HCT116 (cell line): ENCODE measurements at regions not wholly inside any gene's neighbourhood (a gene's known extent, or its start where the extent isn't known, plus 50 kb on each side); places are given as distances from the start of the nearest gene placed in this dataset.

ENCODE experiments used
- ATAC-seq: fragments of 200-7000 bp; cut with Tn5 transposase; 2 replicates; pipeline ENCODE4 v1.9.1; 2020; ENCODE audit warnings: mild to moderate bottlenecking, moderate library complexity
- BruUV-seq: library from RNA; stranded (reverse); fragments of 400-500 nt; replicated peaks from 2 replicates; lab custom pipeline; 2021; lab: Mats Ljungman, UMichigan
- CTCF ChIA-PET: fragments of 300-600 bp; sonication (Branson Sonifier 250); formaldehyde crosslinking; loops from one replicate; lab custom pipeline; 2021; ENCODE audit warnings: antibody characterized with exemption; lab: Charles Lee
- POLR2A ChIA-PET: fragments of 300-600, 350-600 bp; sonication (Branson Sonifier 250); formaldehyde crosslinking; loops from one replicate; lab custom pipeline; 2021; ENCODE audit warnings: antibody characterized with exemption; lab: Charles Lee
- RAD21 ChIA-PET, 2 experiments: fragments of 300-600 bp; sonication (Branson Sonifier 250); formaldehyde crosslinking; loops; one replicate each; lab custom pipeline; 2023; ENCODE audit warnings: low total read pairs in 2 of 2; ENCODE audit not compliant: uncharacterized antibody in 2 of 2, unreplicated experiment in 2 of 2, low non-redundant PET in 1 of 2; lab: Charles Lee
- DNase-seq: peaks from one replicate; pipeline ENCODE4 v3.0.0-alpha.2; 2010; ENCODE audit warnings: low read depth, low spot score
- H2AFZ ChIP-seq: fragments of 200-600 bp; shearing (Covaris generic), sonication (generic); 2 replicates; pipeline ENCODE4 v1.6.1; 2017; ENCODE audit warnings: low read depth, mixed run types, mixed read lengths, antibody characterized with exemption, low read length; ENCODE audit not compliant: poor library complexity, severe bottlenecking
- H3K27ac ChIP-seq: 2 replicates; pipeline ENCODE4 v1.5.1; 2012; ENCODE audit warnings: low read depth, low read length
- H3K27me3 ChIP-seq: fragments of 200-600 bp; sonication (generic); 2 replicates; pipeline ENCODE4 v1.6.1; 2016; ENCODE audit warnings: mixed run types, low read length, mixed read lengths; ENCODE audit not compliant: insufficient read depth
- H3K36me3 ChIP-seq, 2 experiments: fragments of 200-500 bp in 1 of 2; fragments of 200-600 bp in 1 of 2; sonication (Bioruptor generic) in 1 of 2; sonication (generic) in 1 of 2; 2 replicates each; pipeline versions ENCODE4 v1.5.1 to v1.6.1; 2014 to 2016; ENCODE audit warnings: low read length in 2 of 2, inconsistent platforms in 1 of 2, mixed read lengths in 1 of 2, mixed run types in 1 of 2; ENCODE audit not compliant: insufficient read depth in 2 of 2, control insufficient read depth in 1 of 2
- H3K4me1 ChIP-seq, 2 experiments: fragments of 200-600 bp in 1 of 2; sonication (generic) in 1 of 2; 2 replicates each; pipeline versions ENCODE4 v1.5.1 to v1.6.1; 2012 to 2017; ENCODE audit warnings: low read length in 2 of 2, inconsistent platforms in 1 of 2, mild to moderate bottlenecking in 1 of 2, mixed read lengths in 1 of 2, mixed run types in 1 of 2, moderate library complexity in 1 of 2; ENCODE audit not compliant: insufficient read depth in 2 of 2, control insufficient read depth in 1 of 2
- H3K4me2 ChIP-seq: fragments of 200-600 bp; sonication (generic); 2 replicates; pipeline ENCODE4 v1.6.1; 2017; ENCODE audit warnings: mixed run types, low read length, mixed read lengths
- H3K4me3 ChIP-seq, 2 experiments: fragments of 200-600 bp in 1 of 2; sonication (generic) in 1 of 2; replicated peaks in 1 of 2; 2 replicates each; pipeline ENCODE4 v1.5.1; 2011 to 2016; ENCODE audit warnings: low read length in 2 of 2, control low read depth in 1 of 2, low read depth in 1 of 2, mild to moderate bottlenecking in 1 of 2, mixed read lengths in 1 of 2, mixed run types in 1 of 2
- H3K79me2 ChIP-seq: fragments of 200-600 bp; sonication (generic); 2 replicates; pipeline ENCODE4 v1.6.1; 2017; ENCODE audit warnings: mild to moderate bottlenecking, mixed run types, low read length, moderate library complexity, mixed read lengths; ENCODE audit not compliant: insufficient read depth
- H3K9ac ChIP-seq: fragments of 200-600 bp; sonication (generic); 2 replicates; pipeline ENCODE4 v1.6.1; 2016; ENCODE audit warnings: low read length, mixed read lengths
- H3K9me2 ChIP-seq: fragments of 200-600 bp; sonication (generic), shearing (Covaris generic); 2 replicates; pipeline ENCODE4 v1.6.1; 2017; ENCODE audit warnings: mixed run types, mild to moderate bottlenecking, moderate library complexity; ENCODE audit not compliant: insufficient read depth
- H3K9me3 ChIP-seq, 2 experiments: fragments of 200-500 bp in 1 of 2; fragments of 200-600 bp in 1 of 2; sonication (Bioruptor generic) in 1 of 2; sonication (generic) in 1 of 2; 2 replicates each; pipeline ENCODE4 v1.6.1; 2014 to 2017; ENCODE audit warnings: low read length in 2 of 2, mixed read lengths in 2 of 2, inconsistent platforms in 1 of 2, low read depth in 1 of 2, mild to moderate bottlenecking in 1 of 2, mixed run types in 1 of 2, moderate library complexity in 1 of 2; ENCODE audit not compliant: control insufficient read depth in 1 of 2, insufficient read depth in 1 of 2
- H4K20me1 ChIP-seq: fragments of 200-600 bp; sonication (generic), shearing (Covaris generic); 2 replicates; pipeline ENCODE4 v1.6.1; 2017; ENCODE audit warnings: mixed run types, mild to moderate bottlenecking, moderate library complexity; ENCODE audit not compliant: insufficient read depth
- ELF1 ChIP-seq: IDR thresholded peaks from 2 replicates; pipeline ENCODE4 v1.6.1; 2012; ENCODE audit warnings: low read depth, borderline replicate concordance
- EZH2phosphoT487 ChIP-seq: fragments of 200-600 bp; IDR thresholded peaks from 2 replicates; pipeline ENCODE4 v1.6.1; 2018; ENCODE audit warnings: antibody characterized with exemption, borderline replicate concordance
- FOSL1 ChIP-seq: IDR thresholded peaks from 2 replicates; pipeline ENCODE4 v1.6.1; 2012; ENCODE audit warnings: low read depth
- JUND ChIP-seq: IDR thresholded peaks from 2 replicates; pipeline ENCODE4 v1.6.1; 2012
- RAD21 ChIP-seq: IDR thresholded peaks from 2 replicates; pipeline ENCODE4 v1.6.1; 2012; ENCODE audit warnings: low read depth, mild to moderate bottlenecking
- SP1 ChIP-seq: IDR thresholded peaks from 2 replicates; pipeline ENCODE4 v1.6.1; 2012; ENCODE audit warnings: low read depth
- SRF ChIP-seq: IDR thresholded peaks from 2 replicates; pipeline ENCODE4 v1.6.1; 2012; ENCODE audit warnings: low read depth
- TCF7L2 ChIP-seq: IDR thresholded peaks from 2 replicates; pipeline ENCODE4 v1.7.0; 2011; ENCODE audit warnings: borderline replicate concordance, inconsistent platforms; ENCODE audit not compliant: insufficient read depth, insufficient read length; ENCODE audit errors: extremely low read depth
- YY1 ChIP-seq: IDR thresholded peaks from 2 replicates; pipeline ENCODE4 v1.6.1; 2011; ENCODE audit warnings: low read length, low read depth, moderate library complexity, mild to moderate bottlenecking; ENCODE audit not compliant: insufficient replicate concordance; ENCODE audit errors: extremely low read depth
- ZFX ChIP-seq: fragments of 450-650 bp; IDR thresholded peaks from 2 replicates; pipeline ENCODE4 v1.6.1; 2017
- ZNF274 ChIP-seq: fragments of 200-500 bp; sonication (Bioruptor generic); IDR thresholded peaks from 2 replicates; pipeline ENCODE4 v1.6.1; 2014; ENCODE audit warnings: mild to moderate bottlenecking, low read depth, low read length, inconsistent platforms
- intact Hi-C: fragments of 100-400 bp; cut with micrococcal nuclease; formaldehyde crosslinking; loops from 2 replicates; pipeline ENCODE4 v1.10.0; 2022
- TF ChIP-seq, protein P1 (sequence below): IDR thresholded peaks from 2 replicates; pipeline ENCODE4 v1.6.1; 2011; ENCODE audit warnings: mild to moderate bottlenecking, low read length, moderate library complexity; ENCODE audit not compliant: insufficient replicate concordance; ENCODE audit errors: extremely low read depth
- TF ChIP-seq, protein P2 (sequence below): IDR thresholded peaks from 2 replicates; pipeline ENCODE4 v1.6.1; 2012
- TF ChIP-seq, protein P3 (sequence below), 3 experiments: fragments of 200-600 bp in 1 of 3; sonication (generic) in 1 of 3; IDR thresholded peaks in 2 of 3; conservative IDR thresholded peaks in 1 of 3; 2 replicates each; pipeline ENCODE4 v1.5.1; 2012 to 2017; ENCODE audit warnings: low read depth in 2 of 3, low read length in 2 of 3, antibody characterized with exemption in 1 of 3, borderline replicate concordance in 1 of 3, control low read depth in 1 of 3, mild to moderate bottlenecking in 1 of 3, mixed read lengths in 1 of 3, mixed run types in 1 of 3, moderate library complexity in 1 of 3; ENCODE audit not compliant: insufficient read depth in 1 of 3
- TF ChIP-seq, protein P4 (sequence below): IDR thresholded peaks from 2 replicates; pipeline ENCODE4 v1.6.1; 2012

DNA sequence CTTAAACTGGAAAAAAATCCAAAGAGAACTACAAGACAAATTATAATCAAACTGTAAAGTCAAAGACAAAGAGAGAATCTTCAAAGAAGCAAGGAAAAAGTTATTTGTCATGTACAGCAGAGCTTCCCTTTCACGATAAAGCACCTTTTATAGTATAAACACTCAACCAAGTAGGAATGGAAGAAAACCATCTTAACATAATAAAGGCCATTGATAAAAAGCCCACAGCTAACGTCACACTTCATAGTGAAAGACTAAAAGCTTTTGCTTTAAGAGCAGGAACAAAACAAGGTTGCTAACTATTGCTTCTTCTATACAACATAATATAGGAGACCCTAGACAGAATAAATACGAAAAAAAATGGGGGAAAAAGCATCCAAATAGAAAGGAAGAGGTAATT, 595.7 kb upstream of the POU3F4 start:
- H3K4me2 ChIP-seq: no peak overlapping the region
- H3K4me1 ChIP-seq: no peaks in the 10 kb centered on the region
- no peak overlapping the region for H2AFZ ChIP-seq
- intact Hi-C loops: no loop called here
- H3K79me2 ChIP-seq: no peaks in the 10 kb centered on the region
- ChIA-PET POLR2A (no interaction called here), RAD21 (no interaction called here), CTCF (no interaction called here)
- H3K9me2 ChIP-seq: no peaks in the 10 kb centered on the region
- DNase-seq: no peak
- TF ChIP-seq EZH2phosphoT487 (no peak), ELF1 (no peak), FOSL1 (no peak), ZFX (no peak)
- TF ChIP-seq, protein P1, sequence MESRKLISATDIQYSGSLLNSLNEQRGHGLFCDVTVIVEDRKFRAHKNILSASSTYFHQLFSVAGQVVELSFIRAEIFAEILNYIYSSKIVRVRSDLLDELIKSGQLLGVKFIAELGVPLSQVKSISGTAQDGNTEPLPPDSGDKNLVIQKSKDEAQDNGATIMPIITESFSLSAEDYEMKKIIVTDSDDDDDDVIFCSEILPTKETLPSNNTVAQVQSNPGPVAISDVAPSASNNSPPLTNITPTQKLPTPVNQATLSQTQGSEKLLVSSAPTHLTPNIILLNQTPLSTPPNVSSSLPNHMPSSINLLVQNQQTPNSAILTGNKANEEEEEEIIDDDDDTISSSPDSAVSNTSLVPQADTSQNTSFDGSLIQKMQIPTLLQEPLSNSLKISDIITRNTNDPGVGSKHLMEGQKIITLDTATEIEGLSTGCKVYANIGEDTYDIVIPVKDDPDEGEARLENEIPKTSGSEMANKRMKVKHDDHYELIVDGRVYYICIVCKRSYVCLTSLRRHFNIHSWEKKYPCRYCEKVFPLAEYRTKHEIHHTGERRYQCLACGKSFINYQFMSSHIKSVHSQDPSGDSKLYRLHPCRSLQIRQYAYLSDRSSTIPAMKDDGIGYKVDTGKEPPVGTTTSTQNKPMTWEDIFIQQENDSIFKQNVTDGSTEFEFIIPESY: no peak
- H3K4me3 ChIP-seq: no peak overlapping the region
- no peaks in the 10 kb centered on the region for H3K36me3 ChIP-seq
- no peak overlapping the region for H3K9ac ChIP-seq
- no TSS peak for BruUV-seq
- no peaks in the 10 kb centered on the region for H3K9me3 ChIP-seq
- H3K27ac ChIP-seq: no peak overlapping the region
- H4K20me1 ChIP-seq: no peaks in the 10 kb centered on the region
- no peak for ATAC-seq
- H3K27me3 ChIP-seq: no peaks in the 10 kb centered on the region

DNA sequence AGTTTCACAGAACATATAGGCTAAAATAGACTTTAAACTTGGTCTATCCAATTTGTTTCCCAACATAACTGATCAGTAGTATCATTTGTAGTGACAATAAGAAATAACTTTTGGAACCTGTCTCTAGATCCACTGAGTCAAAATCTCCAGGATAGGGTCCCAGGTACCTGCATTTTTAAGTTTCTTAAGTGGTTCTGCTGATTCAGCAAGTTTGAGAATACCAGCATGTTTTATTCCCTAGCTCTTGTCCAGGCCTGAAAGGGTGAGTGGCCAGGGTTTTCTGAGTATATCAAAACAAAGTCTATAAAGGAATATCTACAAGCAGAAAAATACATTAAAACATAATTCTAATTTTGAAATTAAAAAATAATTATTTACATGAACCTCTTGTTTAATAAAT, 573.1 kb upstream of the POU3F4 start:
- Histone ChIP-seq H3K4me1 (no peaks in the 10 kb centered on the region), H3K36me3 (no peaks in the 10 kb centered on the region), H3K27me3 (no peaks in the 10 kb centered on the region), H3K9me3 (no peaks in the 10 kb centered on the region), H2AFZ (no peak overlapping the region), H3K4me3 (no peak overlapping the region), H3K9ac (no peak overlapping the region), H4K20me1 (no peaks in the 10 kb centered on the region), H3K27ac (no peak overlapping the region), H3K9me2 (no peaks in the 10 kb centered on the region), H3K79me2 (no peaks in the 10 kb centered on the region), H3K4me2 (no peak overlapping the region)
- intact Hi-C loops: no loop called here
- no peak for ATAC-seq
- ChIA-PET POLR2A (no interaction called here), RAD21 (no interaction called here), CTCF (no interaction called here)
- DNase-seq: no peak
- BruUV-seq: no TSS peak
- TF ChIP-seq SRF (no peak), RAD21 (no peak), ZNF274 (no peak), FOSL1 (no peak), JUND (no peak), SP1 (no peak), YY1 (no peak), TCF7L2 (no peak)
- TF ChIP-seq, protein P2, sequence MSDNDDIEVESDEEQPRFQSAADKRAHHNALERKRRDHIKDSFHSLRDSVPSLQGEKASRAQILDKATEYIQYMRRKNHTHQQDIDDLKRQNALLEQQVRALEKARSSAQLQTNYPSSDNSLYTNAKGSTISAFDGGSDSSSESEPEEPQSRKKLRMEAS: no peak
- TF ChIP-seq, protein P3, sequence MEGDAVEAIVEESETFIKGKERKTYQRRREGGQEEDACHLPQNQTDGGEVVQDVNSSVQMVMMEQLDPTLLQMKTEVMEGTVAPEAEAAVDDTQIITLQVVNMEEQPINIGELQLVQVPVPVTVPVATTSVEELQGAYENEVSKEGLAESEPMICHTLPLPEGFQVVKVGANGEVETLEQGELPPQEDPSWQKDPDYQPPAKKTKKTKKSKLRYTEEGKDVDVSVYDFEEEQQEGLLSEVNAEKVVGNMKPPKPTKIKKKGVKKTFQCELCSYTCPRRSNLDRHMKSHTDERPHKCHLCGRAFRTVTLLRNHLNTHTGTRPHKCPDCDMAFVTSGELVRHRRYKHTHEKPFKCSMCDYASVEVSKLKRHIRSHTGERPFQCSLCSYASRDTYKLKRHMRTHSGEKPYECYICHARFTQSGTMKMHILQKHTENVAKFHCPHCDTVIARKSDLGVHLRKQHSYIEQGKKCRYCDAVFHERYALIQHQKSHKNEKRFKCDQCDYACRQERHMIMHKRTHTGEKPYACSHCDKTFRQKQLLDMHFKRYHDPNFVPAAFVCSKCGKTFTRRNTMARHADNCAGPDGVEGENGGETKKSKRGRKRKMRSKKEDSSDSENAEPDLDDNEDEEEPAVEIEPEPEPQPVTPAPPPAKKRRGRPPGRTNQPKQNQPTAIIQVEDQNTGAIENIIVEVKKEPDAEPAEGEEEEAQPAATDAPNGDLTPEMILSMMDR (IDR thresholded peaks at IDR 0.05 in 2 of 3, conservative IDR thresholded peaks at IDR 0.05 in 1 of 3; ENCODE audit: borderline replicate concordance in 1 of 3, insufficient read depth in 1 of 3, low read depth in 2 of 3, low read length in 2 of 3): no peak
- TF ChIP-seq, protein P4, sequence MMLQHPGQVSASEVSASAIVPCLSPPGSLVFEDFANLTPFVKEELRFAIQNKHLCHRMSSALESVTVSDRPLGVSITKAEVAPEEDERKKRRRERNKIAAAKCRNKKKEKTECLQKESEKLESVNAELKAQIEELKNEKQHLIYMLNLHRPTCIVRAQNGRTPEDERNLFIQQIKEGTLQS: no peak
- TF ChIP-seq, protein P1: no peak
